ENCODE measurements at regions not wholly inside any gene's neighbourhood (a gene's known extent, or its start where the extent isn't known, plus 50 kb on each side); places are given as distances from the start of the nearest gene placed in this dataset.

GRCh38 chr5:36536616-36537005 is 69.8 kb upstream of the SLC1A3 start:
- ChIA-PET CTCF (no interaction called here), POLR2A (no interaction called here)
- BruUV-seq (replicated peaks): no TSS peak
- no peak overlapping the region for H3K27ac ChIP-seq (ENCODE audit: low read length)
- ATAC-seq: no peak
- in situ Hi-C loops (cut with HindIII; ENCODE audit: low pct_unique_long_range_greater_than_20kb, low sequenced_read_pairs): no loop called here
- H3K27me3 ChIP-seq (ENCODE audit: control insufficient read depth, insufficient read depth, low read length): no peaks in the 10 kb centered on the region
- TF ChIP-seq CTCF (IDR thresholded peaks at IDR 0.05) (no peak), REST (IDR thresholded peaks at IDR 0.05; ENCODE audit: insufficient read depth in 1 of 2, low read depth in 2 of 2, low read length in 1 of 2) (no peak)
- no peak overlapping the region for H3K4me3 ChIP-seq (ENCODE audit: low read depth in 2 of 2, low read length in 2 of 2)
- DNase-seq (ENCODE audit: low read depth, low spot score): no peak
- intact Hi-C loops (cut with micrococcal nuclease; ENCODE audit: unreplicated experiment): no loop called here
- no peaks in the 10 kb centered on the region for H3K4me1 ChIP-seq (ENCODE audit: control insufficient read depth, insufficient read depth, low read length)
- H3K9me3 ChIP-seq (ENCODE audit: control insufficient read depth, insufficient read depth, low read depth, low read length): no peaks in the 10 kb centered on the region
- no peaks in the 10 kb centered on the region for H3K36me3 ChIP-seq (ENCODE audit: control insufficient read depth, insufficient read depth, low read length)

- DNase-seq (ENCODE audit: low read depth, low spot score) (no peak), ATAC-seq (no peak)
- H3K4me3 ChIP-seq (ENCODE audit: low read depth in 2 of 2, low read length in 2 of 2): no peak overlapping the region
- intact Hi-C loops (cut with micrococcal nuclease; ENCODE audit: unreplicated experiment) (no loop called here), in situ Hi-C loops (cut with HindIII; ENCODE audit: low pct_unique_long_range_greater_than_20kb, low sequenced_read_pairs) (no loop called here)
- POLR2A ChIA-PET: no interaction called here
- H3K27me3 ChIP-seq (ENCODE audit: control insufficient read depth, insufficient read depth, low read length): no peaks in the 10 kb centered on the region
- H3K27ac ChIP-seq (ENCODE audit: low read length): no peak overlapping the region
- H3K9me3 ChIP-seq (ENCODE audit: control insufficient read depth, insufficient read depth, low read depth, low read length): no peaks in the 10 kb centered on the region
- H3K36me3 ChIP-seq (ENCODE audit: control insufficient read depth, insufficient read depth, low read length): no peaks in the 10 kb centered on the region
- no TSS peak for BruUV-seq (replicated peaks)
- TF ChIP-seq TCF7L2 (IDR thresholded peaks at IDR 0.05; ENCODE audit: low read depth, low read length) (no peak), CTCF (IDR thresholded peaks at IDR 0.05) (no peak), SIN3A (IDR thresholded peaks at IDR 0.05; ENCODE audit: borderline replicate concordance, insufficient read depth, low read depth, low read length) (no peak)
- no peaks in the 10 kb centered on the region for H3K4me1 ChIP-seq (ENCODE audit: control insufficient read depth, insufficient read depth, low read length)
- CTCF ChIA-PET: no interaction called here
Measured at GRCh38 chr5:36537724-36538123, 68.7 kb upstream of the SLC1A3 start.

- POLR2A ChIA-PET: no interaction called here
Measured at GRCh38 chr5:36552651-36553393, 53.6 kb upstream of the SLC1A3 start.

More at GRCh38 chr5:36552651-36553393, 53.6 kb upstream of the SLC1A3 start:
- DNase-seq (ENCODE audit: low read depth, low spot score) (no peak), ATAC-seq (no peak)
- CTCF ChIA-PET: no interaction called here
- H3K9me3 ChIP-seq (ENCODE audit: control insufficient read depth, insufficient read depth, low read depth, low read length): no peaks in the 10 kb centered on the region
- no peaks in the 10 kb centered on the region for H3K36me3 ChIP-seq (ENCODE audit: control insufficient read depth, insufficient read depth, low read length)
- H3K4me1 ChIP-seq (ENCODE audit: control insufficient read depth, insufficient read depth, low read length): no peaks in the 10 kb centered on the region
- no TSS peak for BruUV-seq (replicated peaks)
- no peaks in the 10 kb centered on the region for H3K27me3 ChIP-seq (ENCODE audit: control insufficient read depth, insufficient read depth, low read length)
- in situ Hi-C loops (cut with HindIII; ENCODE audit: low pct_unique_long_range_greater_than_20kb, low sequenced_read_pairs) (no loop called here), intact Hi-C loops (cut with micrococcal nuclease; ENCODE audit: unreplicated experiment) (no loop called here)
- no peak for TF ChIP-seq CTCF (IDR thresholded peaks at IDR 0.05)
- TF ChIP-seq POLR2AphosphoS5 (IDR thresholded peaks at IDR 0.05; ENCODE audit: low read depth, low read length): no peak
- TF ChIP-seq SIN3A (IDR thresholded peaks at IDR 0.05; ENCODE audit: borderline replicate concordance, insufficient read depth, low read depth, low read length): no peak
- no peak for TF ChIP-seq TCF7L2 (IDR thresholded peaks at IDR 0.05; ENCODE audit: low read depth, low read length)
- TF ChIP-seq REST (IDR thresholded peaks at IDR 0.05; ENCODE audit: insufficient read depth in 1 of 2, low read depth in 2 of 2, low read length in 1 of 2): no peak
- no peak overlapping the region for H3K4me3 ChIP-seq (ENCODE audit: low read depth in 2 of 2, low read length in 2 of 2)
- H3K27ac ChIP-seq (ENCODE audit: low read length): no peak overlapping the region

Data from Panc1 (cell line).